ENCODE measurements at regions not wholly inside any gene's neighbourhood (a gene's known extent, or its start where the extent isn't known, plus 50 kb on each side); places are given as distances from the start of the nearest gene placed in this dataset.

DNA sequence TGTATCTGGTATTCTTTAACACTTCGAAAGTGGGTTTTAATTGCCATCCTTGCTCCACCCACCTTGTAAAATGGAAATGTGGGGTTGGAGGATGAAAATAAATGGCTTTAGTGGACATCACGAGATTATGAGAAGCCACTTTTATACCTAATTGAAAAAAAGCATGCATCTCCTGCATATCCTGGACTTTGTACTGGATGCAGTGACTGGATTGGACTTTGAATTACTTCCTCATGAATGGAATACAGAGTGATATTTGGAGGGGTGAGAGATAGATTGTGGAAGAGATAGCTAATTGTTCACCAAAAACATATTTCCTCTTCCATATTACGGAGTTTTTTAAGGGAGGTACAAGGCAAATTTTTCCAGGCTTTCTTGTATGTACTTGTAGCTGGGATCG is 813.0 kb downstream of the TENT5A start (continued):
- TF ChIP-seq ZNF629 (tag by site-specific recombination; IDR thresholded peaks at IDR 0.05) (no peak), ZNF114 (tag by site-specific recombination; IDR thresholded peaks at IDR 0.05) (no peak), HOXA7 (CRISPR knock-in tag; IDR thresholded peaks at IDR 0.05; ENCODE audit: borderline replicate concordance) (no peak)

DNA sequence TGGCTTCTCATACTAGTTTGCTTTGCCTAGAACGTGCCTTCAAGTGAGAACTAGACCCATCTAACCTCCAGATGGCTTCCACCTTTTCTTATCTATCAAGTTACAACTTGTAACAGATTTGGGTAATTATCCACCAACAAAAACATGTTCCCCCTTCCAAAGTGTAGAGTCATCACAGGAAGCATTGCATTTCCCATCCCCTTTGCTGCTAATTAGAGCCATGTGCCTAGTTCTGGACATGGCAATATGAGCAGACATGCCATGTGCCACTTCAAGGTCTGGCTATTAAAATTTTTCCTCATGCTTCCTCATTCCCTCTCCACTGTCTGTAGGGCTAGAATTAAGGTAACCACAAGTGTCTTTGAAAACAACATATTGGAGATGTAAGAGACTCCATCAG is 814.4 kb downstream of the TENT5A start:
- ChIA-PET CTCF (no interaction called here), POLR2A (no interaction called here)
- TF ChIP-seq ZNF596 (tag by site-specific recombination; IDR thresholded peaks at IDR 0.05) (no peak), ZNF19 (tag by site-specific recombination; IDR thresholded peaks at IDR 0.05; ENCODE audit: low read depth) (no peak), ZNF404 (tag by site-specific recombination; IDR thresholded peaks at IDR 0.05) (no peak), TRIM28 (IDR thresholded peaks at IDR 0.05; ENCODE audit: borderline replicate concordance, low read length) (no peak), KLF7 (tag by site-specific recombination; IDR thresholded peaks at IDR 0.05; ENCODE audit: borderline replicate concordance) (no peak), ZNF202 (tag by site-specific recombination; IDR thresholded peaks at IDR 0.05; ENCODE audit: borderline replicate concordance) (no peak), ZNF302 (tag by site-specific recombination; IDR thresholded peaks at IDR 0.05; ENCODE audit: low read depth) (no peak), HOXD13 (CRISPR knock-in tag; IDR thresholded peaks at IDR 0.05; ENCODE audit: borderline replicate concordance) (no peak), ZNF701 (tag by site-specific recombination; IDR thresholded peaks at IDR 0.05) (no peak), ZNF621 (tag by site-specific recombination; IDR thresholded peaks at IDR 0.05) (no peak), ZBTB7A (tag by site-specific recombination; IDR thresholded peaks at IDR 0.05; ENCODE audit: low read depth) (no peak), ZNF610 (tag by site-specific recombination; IDR thresholded peaks at IDR 0.05; ENCODE audit: borderline replicate concordance) (no peak), KLF1 (tag by site-specific recombination; IDR thresholded peaks at IDR 0.05) (no peak)
- TF ChIP-seq, protein P1, sequence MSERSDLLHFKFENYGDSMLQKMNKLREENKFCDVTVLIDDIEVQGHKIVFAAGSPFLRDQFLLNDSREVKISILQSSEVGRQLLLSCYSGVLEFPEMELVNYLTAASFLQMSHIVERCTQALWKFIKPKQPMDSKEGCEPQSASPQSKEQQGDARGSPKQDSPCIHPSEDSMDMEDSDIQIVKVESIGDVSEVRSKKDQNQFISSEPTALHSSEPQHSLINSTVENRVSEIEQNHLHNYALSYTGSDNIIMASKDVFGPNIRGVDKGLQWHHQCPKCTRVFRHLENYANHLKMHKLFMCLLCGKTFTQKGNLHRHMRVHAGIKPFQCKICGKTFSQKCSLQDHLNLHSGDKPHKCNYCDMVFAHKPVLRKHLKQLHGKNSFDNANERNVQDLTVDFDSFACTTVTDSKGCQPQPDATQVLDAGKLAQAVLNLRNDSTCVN (tag by site-specific recombination; optimal IDR thresholded peaks at IDR 0.05), result no peak
- TF ChIP-seq, protein P2, sequence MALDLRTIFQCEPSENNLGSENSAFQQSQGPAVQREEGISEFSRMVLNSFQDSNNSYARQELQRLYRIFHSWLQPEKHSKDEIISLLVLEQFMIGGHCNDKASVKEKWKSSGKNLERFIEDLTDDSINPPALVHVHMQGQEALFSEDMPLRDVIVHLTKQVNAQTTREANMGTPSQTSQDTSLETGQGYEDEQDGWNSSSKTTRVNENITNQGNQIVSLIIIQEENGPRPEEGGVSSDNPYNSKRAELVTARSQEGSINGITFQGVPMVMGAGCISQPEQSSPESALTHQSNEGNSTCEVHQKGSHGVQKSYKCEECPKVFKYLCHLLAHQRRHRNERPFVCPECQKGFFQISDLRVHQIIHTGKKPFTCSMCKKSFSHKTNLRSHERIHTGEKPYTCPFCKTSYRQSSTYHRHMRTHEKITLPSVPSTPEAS (tag by site-specific recombination; IDR thresholded peaks at IDR 0.05), result no peak
- TF ChIP-seq, protein P3, sequence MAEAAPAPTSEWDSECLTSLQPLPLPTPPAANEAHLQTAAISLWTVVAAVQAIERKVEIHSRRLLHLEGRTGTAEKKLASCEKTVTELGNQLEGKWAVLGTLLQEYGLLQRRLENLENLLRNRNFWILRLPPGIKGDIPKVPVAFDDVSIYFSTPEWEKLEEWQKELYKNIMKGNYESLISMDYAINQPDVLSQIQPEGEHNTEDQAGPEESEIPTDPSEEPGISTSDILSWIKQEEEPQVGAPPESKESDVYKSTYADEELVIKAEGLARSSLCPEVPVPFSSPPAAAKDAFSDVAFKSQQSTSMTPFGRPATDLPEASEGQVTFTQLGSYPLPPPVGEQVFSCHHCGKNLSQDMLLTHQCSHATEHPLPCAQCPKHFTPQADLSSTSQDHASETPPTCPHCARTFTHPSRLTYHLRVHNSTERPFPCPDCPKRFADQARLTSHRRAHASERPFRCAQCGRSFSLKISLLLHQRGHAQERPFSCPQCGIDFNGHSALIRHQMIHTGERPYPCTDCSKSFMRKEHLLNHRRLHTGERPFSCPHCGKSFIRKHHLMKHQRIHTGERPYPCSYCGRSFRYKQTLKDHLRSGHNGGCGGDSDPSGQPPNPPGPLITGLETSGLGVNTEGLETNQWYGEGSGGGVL (tag by site-specific recombination; IDR thresholded peaks at IDR 0.05), result no peak
- no peak overlapping the region for H3K27ac ChIP-seq (ENCODE audit: extremely low read depth, low read depth, low read length)
- H3K4me1 ChIP-seq (ENCODE audit: control insufficient read depth, insufficient read depth, low read length), result no peaks in the 10 kb centered on the region
- H3K9me3 ChIP-seq (ENCODE audit: control insufficient read depth, insufficient read depth, low read depth, low read length), result no peaks in the 10 kb centered on the region
- no peak overlapping the region for H3K4me3 ChIP-seq (ENCODE audit: low read depth, low read length)
- H3K36me3 ChIP-seq (ENCODE audit: control insufficient read depth in 2 of 2, insufficient read depth in 1 of 2, low read length in 2 of 2), result no peaks in the 10 kb centered on the region

DNA sequence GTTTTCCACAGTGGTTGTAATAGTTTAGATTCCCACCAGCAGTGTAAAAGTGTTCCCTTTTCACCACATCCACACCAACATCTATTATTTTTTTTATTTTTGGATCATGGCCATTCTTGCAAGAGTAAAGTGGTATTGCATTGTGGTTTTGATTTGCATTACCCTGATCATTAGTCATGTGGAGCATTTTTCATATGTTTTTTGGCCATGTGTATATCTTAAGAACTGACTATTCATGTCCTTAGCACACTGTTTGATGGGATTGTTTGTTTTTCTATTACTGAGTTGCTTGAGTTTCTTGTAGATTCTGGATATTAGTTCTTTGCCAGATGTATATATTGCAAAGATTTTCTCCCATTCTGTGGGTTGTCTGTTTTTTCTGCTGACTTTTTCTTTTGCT is 820.1 kb downstream of the TENT5A start:
- TF ChIP-seq ZNF596 (tag by site-specific recombination; IDR thresholded peaks at IDR 0.05), result no peak
- TF ChIP-seq ZNF248 (tag by site-specific recombination; IDR thresholded peaks at IDR 0.05), result no peak
- CTCF ChIA-PET, result interaction anchor here (0.6 kb wide), 1 partner anchor 70 kb away, joined by 3 read pairs; no protein-coding TSS in a partner anchor
- H3K9me3 ChIP-seq (ENCODE audit: control insufficient read depth, insufficient read depth, low read depth, low read length), result no peaks in the 10 kb centered on the region
- H3K4me3 ChIP-seq (ENCODE audit: low read depth, low read length), result no peak overlapping the region
- POLR2A ChIA-PET, result no interaction called here
- no peaks in the 10 kb centered on the region for H3K4me1 ChIP-seq (ENCODE audit: control insufficient read depth, insufficient read depth, low read length)
- no peak overlapping the region for H3K27ac ChIP-seq (ENCODE audit: extremely low read depth, low read depth, low read length)
- no peaks in the 10 kb centered on the region for H3K36me3 ChIP-seq (ENCODE audit: control insufficient read depth in 2 of 2, insufficient read depth in 1 of 2, low read length in 2 of 2)
